Esophagus squamous epithelium (tissue), 4 donors: ENCODE measurements at regions not wholly inside any gene's neighbourhood (a gene's known extent, or its start where the extent isn't known, plus 50 kb on each side); places are given as distances from the start of the nearest gene placed in this dataset.

ENCODE experiments used
- POLR2A ChIP-seq, 4 donors: fragments of 450-650 bp; IDR thresholded peaks; one replicate each; pipeline ENCODE4 v1.6.1; 2017; ENCODE audit warnings: antibody characterized with exemption in 4 of 4, mild to moderate bottlenecking in 4 of 4, moderate library complexity in 3 of 4
- TF ChIP-seq, protein P1 (sequence below), 6 experiments: fragments of 450-650 bp in 4 of 6; fragments of 200-600 bp in 2 of 6; sonication (generic) in 2 of 6; IDR thresholded peaks; one replicate each; pipeline ENCODE4 v1.5.1; 2016 to 2019; ENCODE audit warnings: antibody characterized with exemption in 6 of 6, mild to moderate bottlenecking in 4 of 6, moderate library complexity in 4 of 6

DNA sequence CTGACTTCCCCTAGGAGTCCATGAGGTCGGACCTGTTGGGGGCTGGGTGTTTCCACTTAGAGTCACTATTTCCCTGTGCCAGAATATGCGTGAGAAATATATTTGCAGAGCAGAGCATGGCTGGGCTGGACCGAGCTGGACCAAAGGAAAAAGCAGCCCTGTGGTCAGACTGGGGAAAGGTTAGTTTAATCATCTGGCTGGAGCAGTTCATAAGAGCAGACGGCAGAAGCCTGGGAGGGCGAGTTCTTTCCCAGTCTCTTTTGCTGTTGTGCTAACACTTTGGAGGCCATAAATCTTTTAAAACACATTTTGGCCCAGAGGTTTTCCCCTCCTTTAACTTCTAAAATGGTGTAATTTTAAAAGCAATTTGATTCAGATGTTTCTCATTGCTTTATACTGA, 66.5 kb downstream of the GLI2 start:
- TF ChIP-seq, protein P1, sequence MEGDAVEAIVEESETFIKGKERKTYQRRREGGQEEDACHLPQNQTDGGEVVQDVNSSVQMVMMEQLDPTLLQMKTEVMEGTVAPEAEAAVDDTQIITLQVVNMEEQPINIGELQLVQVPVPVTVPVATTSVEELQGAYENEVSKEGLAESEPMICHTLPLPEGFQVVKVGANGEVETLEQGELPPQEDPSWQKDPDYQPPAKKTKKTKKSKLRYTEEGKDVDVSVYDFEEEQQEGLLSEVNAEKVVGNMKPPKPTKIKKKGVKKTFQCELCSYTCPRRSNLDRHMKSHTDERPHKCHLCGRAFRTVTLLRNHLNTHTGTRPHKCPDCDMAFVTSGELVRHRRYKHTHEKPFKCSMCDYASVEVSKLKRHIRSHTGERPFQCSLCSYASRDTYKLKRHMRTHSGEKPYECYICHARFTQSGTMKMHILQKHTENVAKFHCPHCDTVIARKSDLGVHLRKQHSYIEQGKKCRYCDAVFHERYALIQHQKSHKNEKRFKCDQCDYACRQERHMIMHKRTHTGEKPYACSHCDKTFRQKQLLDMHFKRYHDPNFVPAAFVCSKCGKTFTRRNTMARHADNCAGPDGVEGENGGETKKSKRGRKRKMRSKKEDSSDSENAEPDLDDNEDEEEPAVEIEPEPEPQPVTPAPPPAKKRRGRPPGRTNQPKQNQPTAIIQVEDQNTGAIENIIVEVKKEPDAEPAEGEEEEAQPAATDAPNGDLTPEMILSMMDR (IDR thresholded peaks at IDR 0.05) = no peak
- no peak for TF ChIP-seq POLR2A (IDR thresholded peaks at IDR 0.05)
